Stimulated activated CD8-positive, alpha-beta memory T cell treated with anti-CD3 and anti-CD28 coated beads, Interleukin-15, amount 100 ng/mL, for 48 hours (primary cell): ENCODE measurements at regions not wholly inside any gene's neighbourhood (a gene's known extent, or its start where the extent isn't known, plus 50 kb on each side); places are given as distances from the start of the nearest gene placed in this dataset.
A peak's percentile ranks its signal among the peaks of the same experiment; 100 is the strongest.

Experiments used
- DNase-seq, 2 donors: peaks; one replicate each; pipeline ENCODE4 v3.0.0-alpha.2; 2020; ENCODE audit warnings: low read depth in 2 of 2

DNA sequence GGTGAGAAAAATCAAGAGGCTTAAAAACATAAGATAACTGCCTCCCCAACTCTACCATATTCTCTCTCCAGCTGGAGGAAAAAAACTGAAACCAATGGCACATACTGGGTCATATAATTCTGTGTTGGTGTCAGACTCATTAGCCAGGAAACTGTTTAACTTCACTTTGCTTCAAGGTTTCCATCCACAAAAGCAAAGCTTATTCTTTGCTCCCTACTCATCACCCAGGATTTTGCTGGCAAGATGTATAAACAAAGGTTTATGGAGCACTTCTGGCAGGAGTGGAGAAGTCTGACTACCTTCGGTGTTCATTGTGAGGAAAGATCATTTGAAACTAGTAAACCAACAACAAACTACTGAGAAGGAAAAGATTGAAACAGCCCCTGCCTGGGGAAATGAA lies 197.5 kb upstream of the SERP2 start:
- DNase-seq = no peak

- DNase-seq = no peak
These were observed 192.6 kb upstream of the SERP2 start for GRCh38 chr13:44180876-44181536.

DNA sequence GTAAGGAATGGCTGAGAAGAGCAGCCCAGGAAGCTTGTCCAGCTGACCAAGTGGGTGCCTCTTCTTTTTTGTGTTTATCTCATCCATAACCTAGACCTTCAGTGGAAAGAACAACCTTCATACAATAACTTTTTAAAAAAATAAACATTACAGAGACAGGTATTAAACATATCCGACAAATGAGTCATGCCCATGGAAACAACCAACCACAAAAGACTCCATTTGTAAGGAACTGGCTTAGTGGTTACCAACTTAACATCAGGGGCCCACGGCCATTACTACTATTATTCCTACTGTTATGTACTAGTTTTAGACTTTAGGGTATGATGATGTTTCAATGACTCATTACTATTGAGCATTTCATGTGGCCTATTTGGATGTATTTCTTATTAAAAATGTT lies 191.7 kb upstream of the SERP2 start:
- no peak for DNase-seq

DNA sequence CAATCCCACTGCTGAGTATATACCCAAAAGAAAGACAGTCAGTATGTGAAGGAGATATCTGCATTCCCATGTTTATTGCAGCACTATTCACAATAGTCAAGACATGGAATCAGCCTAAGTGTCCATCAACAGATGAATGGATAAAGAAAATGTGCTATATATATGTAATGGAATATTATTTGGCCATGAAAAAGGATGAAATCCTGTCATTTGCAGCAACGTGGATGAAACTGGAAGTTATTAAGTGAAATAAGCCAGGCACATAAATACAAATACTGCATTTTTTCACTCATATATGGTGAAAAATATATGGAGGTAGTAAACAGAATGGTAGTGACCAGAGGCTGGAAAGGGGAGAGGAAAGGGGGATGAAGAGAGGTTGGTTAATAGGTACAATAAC lies 188.9 kb upstream of the SERP2 start:
- DNase-seq = no peak

GRCh38 chr13:44188257-44188656 lies 185.4 kb upstream of the SERP2 start:
- DNase-seq = no peak

DNA sequence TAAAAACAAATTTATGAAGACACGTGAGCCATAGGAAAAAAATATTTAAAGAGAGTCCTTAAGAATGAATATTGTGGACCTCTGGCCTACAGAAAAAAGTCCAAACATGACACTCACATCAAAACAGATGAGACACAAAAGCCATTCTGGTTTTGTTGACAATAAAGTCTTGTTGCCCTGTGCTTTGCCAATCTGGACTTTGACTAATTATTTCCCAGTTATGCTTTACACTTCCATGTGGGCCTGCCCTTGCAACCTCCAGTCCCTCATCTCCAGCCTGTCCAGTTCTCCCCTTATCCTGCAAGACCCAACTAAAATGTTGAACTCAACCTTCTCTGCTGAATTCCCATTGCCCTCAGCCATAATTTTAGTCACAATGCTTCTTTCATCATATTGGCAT lies 184.5 kb upstream of the SERP2 start:
- no peak for DNase-seq

DNA sequence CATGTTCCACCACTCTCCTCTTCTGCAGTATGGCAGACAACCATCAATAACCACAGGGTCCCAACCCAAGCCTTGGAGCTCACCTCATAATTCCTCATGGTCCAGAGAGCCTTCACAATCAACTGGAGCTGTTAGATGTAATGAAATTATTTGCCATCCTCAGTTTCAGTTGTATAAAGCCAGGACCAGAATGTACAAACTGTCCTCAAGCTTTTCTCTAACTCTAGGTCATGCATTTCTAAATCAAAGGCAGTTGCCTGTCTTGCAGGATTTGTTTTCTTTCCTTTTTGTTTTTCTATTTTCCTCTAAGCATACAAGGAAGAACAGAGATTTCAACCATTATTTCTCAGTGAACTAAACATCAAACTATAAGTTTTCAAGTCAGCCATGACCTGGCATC lies 182.5 kb upstream of the SERP2 start:
- no peak for DNase-seq

DNA sequence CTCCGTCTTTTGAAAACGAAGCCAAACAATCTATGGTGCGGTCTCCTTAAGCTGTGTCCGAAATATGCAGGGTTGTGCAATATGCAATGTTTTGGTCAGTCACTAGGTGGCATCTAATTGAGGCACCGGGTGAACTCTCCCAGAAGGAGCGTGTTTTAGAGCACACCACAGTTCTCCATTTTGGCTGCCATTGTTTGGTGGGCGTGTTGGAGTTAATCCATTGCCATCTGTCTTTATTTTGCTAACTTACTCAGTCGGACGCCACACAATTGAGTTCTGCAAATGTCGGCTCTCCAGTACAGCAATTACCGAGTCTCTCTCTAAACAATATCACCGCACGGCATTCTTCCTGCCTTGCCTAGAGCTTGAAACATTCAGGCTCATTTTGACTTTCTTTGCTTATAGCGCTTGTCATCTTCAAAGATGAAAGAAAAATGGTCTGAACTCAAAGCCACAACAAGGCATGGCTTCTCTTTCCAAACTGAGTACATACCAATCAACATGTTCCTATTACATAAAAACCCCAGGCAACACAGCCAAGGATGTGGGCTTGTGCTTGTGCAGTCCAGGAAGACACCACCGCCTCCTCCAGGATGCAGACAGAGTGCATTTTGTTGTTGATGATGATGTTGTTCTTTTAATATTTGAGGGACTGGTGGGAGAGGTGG lies 182.0 kb upstream of the SERP2 start:
- DNase-seq = peak in 1 of 2 donors; percentile 13

- no peak for DNase-seq
These were observed 179.9 kb upstream of the SERP2 start for GRCh38 chr13:44193731-44194130.

DNA sequence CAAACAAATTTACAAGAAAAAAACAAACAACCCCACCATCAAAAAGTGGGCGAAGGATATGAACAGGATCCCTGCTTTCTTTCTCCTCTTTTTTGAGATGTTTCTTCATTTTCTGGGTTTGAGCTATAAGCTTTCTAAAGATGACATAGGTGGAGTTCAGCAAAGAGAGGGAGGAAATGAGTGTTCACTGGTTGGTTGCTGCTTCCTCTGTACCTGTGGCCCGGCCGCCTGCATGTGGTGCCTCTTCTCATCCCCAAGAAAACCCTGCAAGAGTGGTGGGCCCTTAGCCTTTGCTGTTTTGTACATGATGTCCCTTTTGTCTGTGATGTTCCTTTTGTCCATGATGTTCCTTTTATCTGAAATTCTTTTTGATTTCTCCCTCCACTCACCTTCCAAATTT lies 178.4 kb upstream of the SERP2 start:
- DNase-seq = no peak

GRCh38 chr13:44196196-44196751 lies 177.3 kb upstream of the SERP2 start:
- no peak for DNase-seq

DNA sequence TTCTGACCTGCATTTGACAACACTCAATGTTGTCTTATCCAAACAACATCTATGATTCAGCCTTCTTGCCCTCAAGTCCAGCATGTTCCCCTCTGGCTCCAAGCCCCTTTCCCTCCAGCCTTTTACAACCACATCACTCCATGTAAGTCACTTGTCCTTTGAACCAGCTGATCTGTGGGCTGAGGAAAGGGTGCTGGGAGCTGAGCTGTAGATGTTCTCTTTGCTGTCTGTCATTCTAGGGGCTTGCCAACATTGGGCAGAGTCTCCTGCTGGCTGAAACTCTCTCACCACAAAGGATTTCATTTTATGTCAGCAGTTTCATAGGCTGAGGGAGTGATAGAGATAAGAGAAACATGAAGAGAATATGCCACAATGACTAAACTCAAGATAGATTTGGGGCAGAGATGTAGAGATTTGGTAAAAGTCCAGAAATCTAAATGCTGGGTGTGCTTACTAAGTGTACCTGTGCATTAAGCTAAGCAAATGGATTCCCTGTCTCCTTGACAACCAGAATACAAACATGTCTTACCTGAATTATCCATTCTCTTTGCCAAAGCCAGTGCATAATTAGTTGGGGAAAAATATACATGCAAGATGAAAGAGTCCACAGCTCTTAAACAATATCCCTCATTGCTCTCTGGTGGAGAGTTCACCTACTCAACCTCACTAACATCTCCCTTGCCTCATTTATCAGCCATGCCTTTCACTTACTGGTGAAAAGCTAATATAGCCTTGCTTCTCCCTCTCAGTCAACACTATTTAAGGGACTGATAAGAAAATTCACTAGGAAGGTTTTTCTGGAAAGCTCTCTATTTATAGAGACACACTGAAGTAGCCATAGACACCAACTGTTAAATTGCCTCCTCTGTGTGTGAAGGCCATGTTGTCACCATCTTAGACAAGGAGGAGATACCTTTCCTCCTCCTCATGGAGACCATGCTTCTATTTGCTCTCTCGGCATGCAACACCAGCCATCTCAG lies 175.5 kb upstream of the SERP2 start:
- peak; percentile 26 to 41 for DNase-seq

GRCh38 chr13:44198826-44199225 lies 174.8 kb upstream of the SERP2 start:
- DNase-seq = no peak

- DNase-seq = no peak
These were observed 173.9 kb upstream of the SERP2 start for GRCh38 chr13:44199627-44200207.

- DNase-seq = no peak
These were observed 167.2 kb upstream of the SERP2 start for GRCh38 chr13:44206434-44206833.

- no peak for DNase-seq
These were observed 166.1 kb upstream of the SERP2 start for GRCh38 chr13:44207476-44207875.

GRCh38 chr13:44210525-44210924 lies 163.1 kb upstream of the SERP2 start:
- DNase-seq = no peak

- DNase-seq = no peak
These were observed 162.3 kb upstream of the SERP2 start for GRCh38 chr13:44211286-44211685.

DNA sequence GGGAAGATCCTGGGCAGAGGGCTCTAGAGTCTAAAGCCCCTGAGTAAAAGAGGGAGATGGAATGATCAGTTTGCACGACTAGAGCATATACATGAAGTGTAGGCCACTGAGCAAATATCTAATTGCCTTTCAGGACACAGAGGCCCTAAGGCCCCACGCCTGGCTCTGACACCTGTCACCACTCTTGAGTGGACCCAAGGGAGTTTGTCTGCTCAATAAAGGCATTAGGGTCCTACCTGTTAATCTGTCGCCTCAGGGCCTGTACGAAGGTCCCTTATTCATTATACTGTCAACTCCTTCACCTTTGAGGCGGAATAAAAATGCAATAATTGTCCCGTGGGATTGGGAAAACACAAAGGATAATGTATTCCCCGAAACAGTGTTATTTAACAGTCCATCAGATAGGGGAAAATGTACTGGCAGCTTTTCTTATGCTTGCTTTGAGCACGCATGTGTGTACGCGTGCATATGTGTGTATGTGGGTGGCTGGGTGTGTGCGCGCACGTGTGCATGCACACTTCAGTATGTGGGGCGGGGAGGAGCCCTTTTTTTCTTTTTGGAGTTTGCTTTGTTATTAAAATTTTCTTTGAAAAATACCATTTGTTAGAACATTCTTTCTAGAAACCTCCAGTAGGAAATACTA lies 161.8 kb upstream of the SERP2 start:
- DNase-seq = no peak

DNA sequence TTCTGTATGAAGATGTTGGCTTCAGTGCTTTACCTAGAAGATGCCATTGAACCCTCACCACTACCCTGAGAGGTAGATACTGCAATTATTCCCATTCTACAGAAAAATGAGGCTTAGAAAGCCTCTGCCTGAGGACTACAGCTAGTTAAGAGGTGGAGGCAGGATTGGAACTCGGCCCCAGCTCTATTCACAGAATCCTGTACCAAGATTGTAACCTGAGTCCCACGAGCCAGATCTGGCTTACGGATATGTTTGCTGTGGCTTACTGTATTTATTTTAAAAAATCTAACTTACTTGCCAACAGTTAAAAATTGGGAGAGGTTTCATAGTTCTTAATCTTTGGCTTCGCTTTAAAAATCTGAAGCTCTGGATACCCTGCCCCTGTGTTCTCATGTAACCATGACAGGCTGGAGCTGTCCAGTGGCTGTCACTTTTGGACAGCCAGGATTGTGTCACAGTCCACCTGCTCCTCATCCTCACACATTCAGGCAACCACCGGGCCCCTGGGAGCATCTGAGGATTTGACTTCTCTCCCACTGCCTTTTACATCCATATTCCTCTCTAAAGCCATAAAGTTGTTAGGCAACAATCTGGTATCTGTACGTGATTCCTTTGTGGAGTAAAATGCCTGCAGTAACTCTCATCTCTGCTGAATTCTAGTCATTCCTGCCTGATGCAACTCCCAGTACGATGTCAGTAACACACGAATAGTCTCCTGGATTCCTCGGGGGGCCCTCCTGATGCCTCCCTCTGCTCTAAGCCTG lies 160.8 kb upstream of the SERP2 start:
- no peak for DNase-seq
